Transverse colon (tissue), 4 donors: ENCODE measurements at regions not wholly inside any gene's neighbourhood (a gene's known extent, or its start where the extent isn't known, plus 50 kb on each side); places are given as distances from the start of the nearest gene placed in this dataset.

Source experiments
- DNase-seq: peaks from one replicate; pipeline ENCODE4 v3.0.0-alpha.2; 2019
- H3K27ac ChIP-seq, 4 donors: fragments of 200-600 bp; sonication (generic); 2 replicates each; pipeline ENCODE4 v1.5.1; 2016 to 2018; ENCODE audit warnings: inconsistent platforms in 4 of 4
- H3K27me3 ChIP-seq: fragments of 200-600 bp; sonication (generic); 2 replicates; pipeline ENCODE4 v1.5.1; 2017; ENCODE audit warnings: inconsistent platforms
- H3K36me3 ChIP-seq, 4 donors: fragments of 200-600 bp; sonication (generic); 2 replicates each; pipeline ENCODE4 v1.5.1; 2017 to 2019; ENCODE audit warnings: inconsistent platforms in 4 of 4
- H3K4me1 ChIP-seq, 4 donors: fragments of 200-600 bp; sonication (generic); 2 replicates each; pipeline ENCODE4 v1.5.1; 2017 to 2020; ENCODE audit warnings: inconsistent platforms in 4 of 4
- H3K4me3 ChIP-seq, 4 donors: fragments of 200-600 bp; sonication (generic); 1 replicate in 1 of 4; 2 replicates in 3 of 4; pipeline versions ENCODE4 v1.5.1 to v1.6.1; 2017 to 2019; ENCODE audit warnings: inconsistent platforms in 4 of 4
- H3K9me3 ChIP-seq, 2 donors: fragments of 200-600 bp; sonication (generic); 2 replicates each; pipeline ENCODE4 v1.5.1; 2017 to 2019; ENCODE audit warnings: inconsistent platforms in 2 of 2
- CTCF ChIP-seq, 5 experiments: fragments of 200-600 bp in 3 of 5; fragments of 450-650 bp in 2 of 5; sonication (generic) in 3 of 5; IDR thresholded peaks; 1 replicate in 2 of 5; 2 replicates in 3 of 5; pipeline ENCODE4 v1.5.1; 2016 to 2017; ENCODE audit warnings: antibody characterized with exemption in 5 of 5, inconsistent platforms in 3 of 5, mild to moderate bottlenecking in 2 of 5, moderate library complexity in 1 of 5
- EP300 ChIP-seq: sonication (generic); formaldehyde crosslinking; IDR thresholded peaks from one replicate; pipeline ENCODE4 v1.6.1; 2017; ENCODE audit warnings: antibody characterized with exemption, low read depth
- POLR2A ChIP-seq: fragments of 450-650 bp; IDR thresholded peaks from one replicate; pipeline ENCODE4 v1.6.1; 2016; ENCODE audit warnings: antibody characterized with exemption, mild to moderate bottlenecking, moderate library complexity
- POLR2AphosphoS5 ChIP-seq, 3 donors: sonication (generic); formaldehyde crosslinking; IDR thresholded peaks; one replicate each; pipeline ENCODE4 v1.6.1; 2016; ENCODE audit warnings: antibody characterized with exemption in 3 of 3
- WGBS, 2 donors: methylation state at CpG; one replicate each; pipeline ENCODE4 v1.1.5; 2018; ENCODE audit warnings: low coverage in 1 of 2; 5-methylcytosine and 5-hydroxymethylcytosine counted together
- in situ Hi-C, 4 donors: fragments of 200-750 bp; cut with MboI; loops; one replicate each; pipeline versions ENCODE4 v1.15.0 to v1.15.1; 2017; ENCODE audit warnings: low sequenced_read_pairs in 3 of 4, low pct_ligation_motif_present in 1 of 4, low pct_unique_long_range_greater_than_20kb in 1 of 4
- intact Hi-C: fragments of 100-400 bp; cut with DNase I; formaldehyde crosslinking; loops from one replicate; pipeline ENCODE4 v1.15.1; 2023; ENCODE audit warnings: low total_unique reads

- no peak for DNase-seq
Observed at GRCh38 chr9:110141227-110141793, 66.6 kb downstream of the C9orf152 start.

DNA sequence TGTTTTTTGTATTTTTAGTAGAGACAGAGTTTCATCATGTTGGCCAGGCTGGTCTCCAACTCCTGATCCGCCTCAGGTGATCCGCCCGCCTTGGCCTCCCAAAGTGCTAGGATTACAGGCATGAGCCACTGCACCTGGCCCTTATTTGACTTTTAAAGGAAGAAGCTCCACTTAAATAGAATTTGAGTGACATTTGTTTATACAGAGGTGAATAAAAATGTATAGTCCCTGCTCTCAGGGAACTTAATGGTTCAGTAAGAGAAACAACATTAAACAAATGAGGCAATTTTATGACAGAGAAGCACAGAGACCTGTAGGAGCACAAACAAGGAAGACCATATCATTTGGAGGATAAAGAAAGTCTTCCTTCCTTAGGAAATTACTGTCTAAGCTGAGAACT, 65.7 kb downstream of the C9orf152 start:
- intact Hi-C loops: no loop called here
- peak overlapping the region in 3 of 4 donors; percentile 13 to 32 (median 30) for H3K27ac ChIP-seq
- no peaks in the 10 kb centered on the region for H3K9me3 ChIP-seq
- in situ Hi-C loops: no loop called here
- 90 to 100% methylated on average over 1 to 3 of the region's 3 CpGs for WGBS, 2 donors
- no peaks in the 10 kb centered on the region for H3K27me3 ChIP-seq
- peaks cover 0 to 7% (median 0%) of the 10 kb centered on the region in 4 donors for H3K36me3 ChIP-seq
- peaks cover 10 to 29% (median 11%) of the 10 kb centered on the region in 4 donors for H3K4me1 ChIP-seq
- no peak for DNase-seq
- TF ChIP-seq POLR2A: no peak
- TF ChIP-seq CTCF (IDR thresholded peaks at IDR 0.05): no peak
- no peak for TF ChIP-seq POLR2AphosphoS5 (IDR thresholded peaks at IDR 0.05)
- TF ChIP-seq EP300: no peak
- H3K4me3 ChIP-seq: no peak overlapping the region

More at GRCh38 chr9:110141227-110141793, 66.6 kb downstream of the C9orf152 start:
- no peaks in the 10 kb centered on the region for H3K27me3 ChIP-seq
- intact Hi-C loops (no loop called here), in situ Hi-C loops (no loop called here)
- H3K27ac ChIP-seq: peak overlapping the region; percentile 8 to 59 (median 16)
- TF ChIP-seq EP300 (no peak), CTCF (IDR thresholded peaks at IDR 0.05) (no peak), POLR2A (no peak), POLR2AphosphoS5 (IDR thresholded peaks at IDR 0.05) (peak in 1 of 3 donors; percentile 13)
- no peak overlapping the region for H3K4me3 ChIP-seq
- H3K9me3 ChIP-seq: no peaks in the 10 kb centered on the region
- WGBS, 2 donors: 54 to 61% methylated on average over 7 of the region's 7 CpGs
- peaks cover 0 to 7% (median 0%) of the 10 kb centered on the region in 4 donors for H3K36me3 ChIP-seq
- H3K4me1 ChIP-seq: peaks cover 10 to 27% (median 11%) of the 10 kb centered on the region in 4 donors

GRCh38 chr9:110142868-110143481, 65.0 kb downstream of the C9orf152 start:
- Histone ChIP-seq H3K27me3 (no peaks in the 10 kb centered on the region), H3K4me1 (peaks cover 10 to 33% (median 11%) of the 10 kb centered on the region in 4 donors), H3K36me3 (peaks cover 0 to 7% (median 0%) of the 10 kb centered on the region in 4 donors), H3K9me3 (no peaks in the 10 kb centered on the region), H3K4me3 (no peak overlapping the region), H3K27ac (peak overlapping the region in 3 of 4 donors; percentile 13 to 58 (median 30))
- no peak for DNase-seq
- in situ Hi-C loops (no loop called here), intact Hi-C loops (no loop called here)
- 33 to 70% methylated on average over 1 to 3 of the region's 3 CpGs for WGBS, 2 donors
- TF ChIP-seq CTCF (IDR thresholded peaks at IDR 0.05) (no peak), POLR2A (no peak), POLR2AphosphoS5 (IDR thresholded peaks at IDR 0.05) (no peak), EP300 (no peak)

- Histone ChIP-seq H3K4me1 (peaks cover 10 to 33% (median 11%) of the 10 kb centered on the region in 4 donors), H3K27me3 (no peaks in the 10 kb centered on the region), H3K36me3 (peaks cover 0 to 6% (median 0%) of the 10 kb centered on the region in 4 donors), H3K27ac (peak overlapping the region; percentile 13 to 59 (median 38)), H3K9me3 (no peaks in the 10 kb centered on the region), H3K4me3 (no peak overlapping the region)
- DNase-seq: no peak
- intact Hi-C loops (no loop called here), in situ Hi-C loops (no loop called here)
- WGBS, 2 donors: 13 to 43% methylated on average over 1 of the region's 1 CpG
- TF ChIP-seq POLR2AphosphoS5 (IDR thresholded peaks at IDR 0.05) (peak in 1 of 3 donors; percentile 15), CTCF (IDR thresholded peaks at IDR 0.05) (no peak), EP300 (no peak)
Observed at GRCh38 chr9:110143485-110143884, 64.5 kb downstream of the C9orf152 start.
